Liver (tissue), 3 donors: ENCODE measurements at regions not wholly inside any gene's neighbourhood (a gene's known extent, or its start where the extent isn't known, plus 50 kb on each side); places are given as distances from the start of the nearest gene placed in this dataset.

ENCODE experiments used
- CTCF ChIP-seq: fragments of 150-350 bp; IDR thresholded peaks from 2 replicates; pipeline ENCODE4 v1.5.1; 2017; ENCODE audit warnings: improper control_type of control experiment, low read depth, low read length; ENCODE audit not compliant: missing input control
- EGR1 ChIP-seq, 2 donors: IDR thresholded peaks; 2 replicates each; pipeline ENCODE4 v1.6.1; 2016 to 2018; ENCODE audit warnings: antibody characterized with exemption in 2 of 2, low read depth in 2 of 2
- HNF4A ChIP-seq, 2 donors: conservative IDR thresholded peaks; 2 replicates each; pipeline ENCODE4 v1.6.1; 2016; ENCODE audit warnings: antibody characterized with exemption in 2 of 2, mild to moderate bottlenecking in 2 of 2
- JUND ChIP-seq, 2 donors: IDR thresholded peaks; 2 replicates each; pipeline ENCODE4 v1.6.1; 2016; ENCODE audit warnings: antibody characterized with exemption in 2 of 2
- MAX ChIP-seq: IDR thresholded peaks from 2 replicates; pipeline ENCODE4 v1.6.1; 2016; ENCODE audit warnings: antibody characterized with exemption
- donor health status: healthy.
- donor health status: healthy.

DNA sequence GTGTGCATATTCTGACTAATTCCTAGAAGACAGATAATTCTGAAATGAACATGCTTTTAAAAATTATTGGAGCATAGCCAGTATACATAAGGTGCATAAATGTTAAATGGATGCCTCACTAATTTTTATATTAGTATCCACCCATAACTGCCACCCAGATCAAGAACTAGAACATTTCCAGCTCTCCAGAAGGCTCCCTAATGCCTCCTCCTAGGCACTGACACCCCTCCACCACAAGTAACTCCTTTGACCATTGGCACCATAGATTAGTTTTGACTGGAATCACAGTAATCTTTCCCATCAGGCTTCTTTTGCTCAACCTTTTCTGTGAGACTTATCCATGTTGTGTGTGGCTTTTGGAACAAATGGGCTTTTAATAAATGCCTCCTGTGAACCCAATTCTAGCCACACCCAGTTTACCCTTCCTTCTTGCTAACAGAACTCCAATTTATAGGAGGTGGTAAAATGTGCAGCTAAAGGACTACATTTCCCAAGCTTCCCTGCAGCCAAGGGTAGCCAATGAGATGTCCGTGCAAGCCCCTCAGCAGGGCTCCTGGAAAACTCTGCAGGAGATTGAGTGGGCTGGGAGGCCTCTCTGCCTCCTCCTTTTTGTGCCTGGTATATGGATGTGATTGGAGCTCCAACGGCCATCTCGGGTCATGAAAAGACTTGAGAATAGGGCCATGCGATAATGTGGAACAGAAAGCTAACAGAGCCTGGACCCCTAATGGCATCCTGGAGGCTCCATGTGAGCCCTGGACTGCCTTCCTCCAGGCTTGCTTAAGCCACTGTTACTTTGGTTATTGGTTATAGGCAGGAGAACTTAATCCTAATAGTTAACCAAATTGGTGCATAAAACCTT lies 322.6 kb upstream of the TLE3 start:
- TF ChIP-seq MAX (no peak), CTCF (no peak), JUND (IDR thresholded peaks at IDR 0.05) (no peak), HNF4A (conservative IDR thresholded peaks at IDR 0.05) (no peak), EGR1 (IDR thresholded peaks at IDR 0.05; ENCODE audit: low read depth in 2 of 2) (no peak)
